CD14-positive monocyte (primary cell): ENCODE measurements at regions not wholly inside any gene's neighbourhood (a gene's known extent, or its start where the extent isn't known, plus 50 kb on each side); places are given as distances from the start of the nearest gene placed in this dataset.
"Not testable (repeated sequence)": the region's sequence is repeated elsewhere in the genome, so short reads cannot be mapped to it uniquely, and the experiment has no call there.

Experiments used
- DNase-seq, 3 donors: peaks; one replicate each; pipeline ENCODE4 v3.0.0-alpha.2; 2011 to 2022
- H2AFZ ChIP-seq: 2 replicates; pipeline ENCODE4 v1.6.0; 2012; ENCODE audit warnings: mild to moderate bottlenecking, low read depth, low read length, inconsistent platforms; ENCODE audit not compliant: insufficient read depth, poor library complexity, severe bottlenecking
- H3K27ac ChIP-seq, 2 donors: 1 replicate in 1 of 2; 2 replicates in 1 of 2; pipeline ENCODE4 v1.5.1; 2012 to 2013; ENCODE audit warnings: low read length in 2 of 2, control low read depth in 1 of 2, inconsistent platforms in 1 of 2, low read depth in 1 of 2, mild to moderate bottlenecking in 1 of 2
- H3K27me3 ChIP-seq, 2 donors: one replicate each; pipeline versions ENCODE4 v1.6.0 to v1.6.1; 2011 to 2013; ENCODE audit warnings: low read length in 2 of 2; ENCODE audit not compliant: control insufficient read depth in 2 of 2, insufficient read depth in 2 of 2
- H3K36me3 ChIP-seq, 2 donors: replicated peaks in 1 of 2; 1 replicate in 1 of 2; 2 replicates in 1 of 2; pipeline versions ENCODE4 v1.5.1 to v1.6.1; 2012 to 2013; ENCODE audit warnings: low read length in 2 of 2, control low read depth in 1 of 2, inconsistent platforms in 1 of 2, mild to moderate bottlenecking in 1 of 2; ENCODE audit not compliant: insufficient read depth in 2 of 2, control insufficient read depth in 1 of 2
- H3K4me1 ChIP-seq, 2 donors: 1 replicate in 1 of 2; 2 replicates in 1 of 2; pipeline versions ENCODE4 v1.5.1 to v1.6.1; 2012 to 2013; ENCODE audit warnings: low read length in 2 of 2, control low read depth in 1 of 2, inconsistent platforms in 1 of 2, mild to moderate bottlenecking in 1 of 2, moderate library complexity in 1 of 2; ENCODE audit not compliant: insufficient read depth in 2 of 2, control insufficient read depth in 1 of 2
- H3K4me2 ChIP-seq: replicated peaks from 2 replicates; pipeline ENCODE3; 2012; ENCODE audit warnings: low read length, moderate library complexity, mild to moderate bottlenecking; ENCODE audit not compliant: poor library complexity, severe bottlenecking; ENCODE audit errors: extremely low read depth
- H3K4me3 ChIP-seq, 3 experiments: fragments of 200-600 bp in 1 of 3; sonication (generic) in 1 of 3; replicated peaks in 1 of 3; 1 replicate in 2 of 3; 2 replicates in 1 of 3; pipeline ENCODE4 v1.5.1; 2011 to 2013; ENCODE audit warnings: low read length in 3 of 3, mild to moderate bottlenecking in 3 of 3, control low read depth in 2 of 3, low read depth in 2 of 3, inconsistent platforms in 1 of 3, moderate library complexity in 1 of 3
- H3K79me2 ChIP-seq: 2 replicates; pipeline ENCODE4 v1.6.0; 2012; ENCODE audit warnings: mild to moderate bottlenecking, control low read depth, inconsistent platforms, low read length, moderate library complexity; ENCODE audit not compliant: insufficient read depth
- H3K9ac ChIP-seq: 2 replicates; pipeline ENCODE4 v1.6.0; 2017; ENCODE audit warnings: low read length, mild to moderate bottlenecking; ENCODE audit not compliant: insufficient read depth, poor library complexity, severe bottlenecking
- H3K9me3 ChIP-seq, 2 donors: replicated peaks in 1 of 2; 1 replicate in 1 of 2; 2 replicates in 1 of 2; pipeline versions ENCODE4 v1.5.1 to v1.6.1; 2012 to 2013; ENCODE audit warnings: low read length in 2 of 2, control low read depth in 1 of 2; ENCODE audit not compliant: control insufficient read depth in 1 of 2, insufficient read depth in 1 of 2
- H4K20me1 ChIP-seq: 2 replicates; pipeline ENCODE4 v1.6.0; 2012; ENCODE audit warnings: mild to moderate bottlenecking, low read length, control low read depth, moderate library complexity; ENCODE audit not compliant: insufficient read depth
- H3K27ac Mint-ChIP-seq, 7 donors: one replicate each; pipeline ENCODE4 v1.8.0; 2020; ENCODE audit warnings: mild to moderate bottlenecking in 7 of 7, mixed read lengths in 7 of 7, moderate library complexity in 6 of 7, inconsistent platforms in 2 of 7
- H3K27me3 Mint-ChIP-seq, 3 donors: one replicate each; pipeline ENCODE4 v1.8.0; 2021 to 2022; ENCODE audit warnings: low read depth in 3 of 3, mild to moderate bottlenecking in 3 of 3, mixed read lengths in 3 of 3, moderate library complexity in 3 of 3, inconsistent platforms in 1 of 3
- H3K36me3 Mint-ChIP-seq, 2 donors: one replicate each; pipeline ENCODE4 v1.8.0; 2020; ENCODE audit warnings: mixed read lengths in 2 of 2, inconsistent platforms in 1 of 2, mild to moderate bottlenecking in 1 of 2
- H3K4me1 Mint-ChIP-seq: one replicate; pipeline ENCODE4 v1.8.0; 2020; ENCODE audit warnings: mild to moderate bottlenecking, mixed read lengths
- H3K4me3 Mint-ChIP-seq, 2 donors: one replicate each; pipeline ENCODE4 v1.8.0; 2020; ENCODE audit warnings: mild to moderate bottlenecking in 2 of 2, mixed read lengths in 2 of 2, moderate library complexity in 1 of 2
- H3K9me3 Mint-ChIP-seq, 7 donors: one replicate each; pipeline ENCODE4 v1.8.0; 2020 to 2022; ENCODE audit warnings: mixed read lengths in 7 of 7, mild to moderate bottlenecking in 6 of 7, moderate library complexity in 6 of 7, inconsistent platforms in 2 of 7
- CTCF ChIP-seq: fragments of 200-600 bp; IDR thresholded peaks from one replicate; pipeline ENCODE4 v1.8.0; 2022; ENCODE audit warnings: antibody characterized with exemption, mild to moderate bottlenecking
- WGBS: methylation state at CpG from one replicate; pipeline ENCODE4 v1.1.5; 2013; ENCODE audit warnings: missing lambda C conversion rate; ENCODE audit not compliant: insufficient coverage; 5-methylcytosine and 5-hydroxymethylcytosine counted together
- intact Hi-C, 2 donors: fragments of 100-400 bp; cut with micrococcal nuclease; formaldehyde crosslinking; loops; one replicate each; pipeline versions ENCODE4 v1.15.0 to v1.15.1; 2023

- Histone ChIP-seq H3K36me3 (no peaks in the 10 kb centered on the region), H2AFZ (no peak overlapping the region), H3K4me1 (no peaks in the 10 kb centered on the region), H3K4me3 (no peak overlapping the region), H3K9me3 (peaks cover 5 to 19% of the 10 kb centered on the region in 2 donors), H3K27ac (no peak overlapping the region), H3K9ac (no peak overlapping the region), H3K27me3 (no peaks in the 10 kb centered on the region), H4K20me1 (no peaks in the 10 kb centered on the region), H3K79me2 (no peaks in the 10 kb centered on the region), H3K4me2 (no peak overlapping the region)
- Mint-ChIP-seq H3K27ac (no peak overlapping the region), H3K27me3 (no peaks in the 10 kb centered on the region), H3K9me3 (peaks cover 0 to 15% (median 6%) of the 10 kb centered on the region in 7 donors), H3K36me3 (no peaks in the 10 kb centered on the region), H3K4me3 (no peak overlapping the region), H3K4me1 (no peaks in the 10 kb centered on the region)
- WGBS = no CpG with 5 or more reads among the region's 3 CpGs
- DNase-seq = no peak
- no peak for TF ChIP-seq CTCF
- intact Hi-C loops = no loop called here
These were observed 1106.1 kb upstream of the GOT2 start for GRCh38 chr16:59840169-59840568.

- Histone ChIP-seq H3K4me2 (no peak overlapping the region), H3K4me3 (no peak overlapping the region), H3K9me3 (no peaks in the 10 kb centered on the region), H3K4me1 (no peaks in the 10 kb centered on the region), H3K9ac (no peak overlapping the region), H3K27ac (no peak overlapping the region), H3K27me3 (no peaks in the 10 kb centered on the region), H2AFZ (no peak overlapping the region), H4K20me1 (no peaks in the 10 kb centered on the region), H3K36me3 (no peaks in the 10 kb centered on the region), H3K79me2 (no peaks in the 10 kb centered on the region)
- intact Hi-C loops = no loop called here
- H3K4me3 Mint-ChIP-seq = no peak overlapping the region
- H3K4me1 Mint-ChIP-seq = no peaks in the 10 kb centered on the region
- H3K27ac Mint-ChIP-seq = no peak overlapping the region
- no peaks in the 10 kb centered on the region for H3K36me3 Mint-ChIP-seq
- DNase-seq = no peak
- H3K9me3 Mint-ChIP-seq = peaks cover 0 to 6% (median 0%) of the 10 kb centered on the region in 7 donors
- H3K27me3 Mint-ChIP-seq = peaks cover 0 to 4% (median 2%) of the 10 kb centered on the region in 3 donors
- TF ChIP-seq CTCF = no peak
- no CpG with 5 or more reads among the region's 1 CpG for WGBS
These were observed 1092.7 kb upstream of the GOT2 start for GRCh38 chr16:59826767-59827166.

GRCh38 chr16:59809488-59809887 lies 1075.4 kb upstream of the GOT2 start:
- H3K27ac ChIP-seq, H2AFZ ChIP-seq, DNase-seq, H3K27me3 Mint-ChIP-seq, H3K4me1 Mint-ChIP-seq, H3K36me3 Mint-ChIP-seq, H3K27ac Mint-ChIP-seq, intact Hi-C loops, H3K36me3 ChIP-seq, H3K4me3 ChIP-seq, H3K9ac ChIP-seq, H3K4me1 ChIP-seq, H4K20me1 ChIP-seq, H3K79me2 ChIP-seq, H3K4me2 ChIP-seq, H3K4me3 Mint-ChIP-seq, H3K27me3 ChIP-seq: not testable (repeated sequence)
- peaks cover 5 to 23% (median 13%) of the 10 kb centered on the region in 7 donors for H3K9me3 Mint-ChIP-seq
- WGBS = 89% methylated on average over 11 of the region's 11 CpGs
- H3K9me3 ChIP-seq = peaks cover 0 to 18% of the 10 kb centered on the region in 2 donors
